ENCODE measurements at regions not wholly inside any gene's neighbourhood (a gene's known extent, or its start where the extent isn't known, plus 50 kb on each side); places are given as distances from the start of the nearest gene placed in this dataset.
"Not testable (repeated sequence)": the region's sequence is repeated elsewhere in the genome, so short reads cannot be mapped to it uniquely, and the experiment has no call there.

GRCh38 chr17:73851091-73851490 lies 206.8 kb upstream of the SDK2 start:
- no peak for DNase-seq

- DNase-seq, result no peak
Observed at GRCh38 chr17:73851921-73852320, 207.7 kb upstream of the SDK2 start.

- no peak for DNase-seq
Observed at GRCh38 chr17:73855720-73856333, 211.6 kb upstream of the SDK2 start.

- no peak for DNase-seq
Observed at GRCh38 chr17:73856556-73856955, 212.3 kb upstream of the SDK2 start.

GRCh38 chr17:73859439-73860008 lies 215.3 kb upstream of the SDK2 start:
- DNase-seq, result not testable (repeated sequence)

GRCh38 chr17:73861543-73861942 lies 217.3 kb upstream of the SDK2 start:
- DNase-seq, result no peak

- no peak for DNase-seq
Observed at GRCh38 chr17:73863761-73864535, 219.7 kb upstream of the SDK2 start.

GRCh38 chr17:73865831-73866230 lies 221.6 kb upstream of the SDK2 start:
- DNase-seq, result no peak

GRCh38 chr17:73867056-73867455 lies 222.8 kb upstream of the SDK2 start:
- DNase-seq, result no peak

- no peak for DNase-seq
Observed at GRCh38 chr17:73870068-73870467, 225.8 kb upstream of the SDK2 start.

GRCh38 chr17:73870473-73870872 lies 226.2 kb upstream of the SDK2 start:
- no peak for DNase-seq

- DNase-seq, result no peak
Observed at GRCh38 chr17:73872816-73873215, 228.6 kb upstream of the SDK2 start.

GRCh38 chr17:73874008-73874720 lies 229.9 kb upstream of the SDK2 start:
- no peak for DNase-seq

GRCh38 chr17:73875346-73875745 lies 231.1 kb upstream of the SDK2 start:
- DNase-seq, result no peak

GRCh38 chr17:73877962-73878361 lies 233.7 kb upstream of the SDK2 start:
- no peak for DNase-seq

- no peak for DNase-seq
Observed at GRCh38 chr17:73878923-73879322, 234.7 kb upstream of the SDK2 start.

- no peak for DNase-seq
Observed at GRCh38 chr17:73879987-73880386, 235.7 kb upstream of the SDK2 start.

- no peak for DNase-seq
Observed at GRCh38 chr17:73882590-73882989, 238.3 kb upstream of the SDK2 start.

- DNase-seq, result no peak
Observed at GRCh38 chr17:73883175-73883574, 238.9 kb upstream of the SDK2 start.

- DNase-seq, result no peak
Observed at GRCh38 chr17:73887739-73888138, 243.5 kb upstream of the SDK2 start.

GRCh38 chr17:73888862-73889261 lies 244.6 kb upstream of the SDK2 start:
- DNase-seq, result no peak

GRCh38 chr17:73889439-73889838 lies 245.2 kb upstream of the SDK2 start:
- DNase-seq, result no peak

GRCh38 chr17:73890831-73891405 lies 246.7 kb upstream of the SDK2 start:
- no peak for DNase-seq
